SH-SY5Y (cell line): ENCODE measurements at regions not wholly inside any gene's neighbourhood (a gene's known extent, or its start where the extent isn't known, plus 50 kb on each side); places are given as distances from the start of the nearest gene placed in this dataset.

Source experiments
- GATA2 ChIP-seq: IDR thresholded peaks from 2 replicates; pipeline ENCODE4 v1.6.1; 2011; ENCODE audit warnings: mild to moderate bottlenecking, low read depth, low read length
- GATA3 ChIP-seq: IDR thresholded peaks from 2 replicates; pipeline ENCODE4 v1.6.1; 2011; ENCODE audit warnings: low read depth, mild to moderate bottlenecking, low read length, moderate library complexity

DNA sequence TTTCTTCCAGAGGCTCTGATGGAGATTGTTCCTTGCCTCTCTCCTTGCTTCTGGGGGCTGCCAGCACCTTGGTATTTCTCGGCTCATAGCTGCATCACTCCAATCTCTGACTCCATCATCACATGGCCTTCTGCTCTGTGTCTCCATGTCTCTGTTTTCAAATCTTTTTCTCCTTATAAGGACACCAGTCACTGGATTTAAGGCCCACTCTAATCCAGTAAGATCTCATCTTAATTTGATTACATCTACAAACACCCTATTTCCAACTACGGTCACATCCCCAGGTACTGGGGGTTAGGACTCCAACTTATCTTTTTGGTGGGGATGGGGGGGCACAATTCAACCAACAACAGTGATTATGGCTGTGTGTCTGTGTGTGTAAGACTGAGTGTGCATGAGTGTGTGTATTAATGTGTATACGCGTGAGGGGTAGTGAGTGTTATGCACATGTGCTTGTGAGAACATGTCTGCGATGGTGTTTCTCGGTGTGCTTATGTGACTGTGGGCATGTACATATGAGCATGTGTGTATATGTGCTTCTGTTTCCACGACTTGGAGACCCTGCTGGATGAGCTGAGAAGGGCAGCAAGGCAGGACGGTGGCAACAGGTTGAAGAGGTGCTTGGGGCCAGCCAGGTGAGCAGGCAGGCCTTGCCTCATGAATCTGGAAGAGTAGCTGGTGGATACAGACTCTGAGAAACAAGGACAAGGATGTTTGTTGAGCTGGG, 130.5 kb downstream of the MRPL14 start:
- TF ChIP-seq GATA2: no peak
- no peak for TF ChIP-seq GATA3
